GM21619 (cell line): ENCODE measurements at regions not wholly inside any gene's neighbourhood (a gene's known extent, or its start where the extent isn't known, plus 50 kb on each side); places are given as distances from the start of the nearest gene placed in this dataset.

Experiments
- ATAC-seq: cut with Tn5 transposase; IDR thresholded peaks from one replicate; pipeline ENCODE4 v1.9.1; 2021; ENCODE audit not compliant: unreplicated experiment

GRCh38 chr1:181142096-181142958 is 53.8 kb downstream of the IER5 start:
- peak; percentile 86 for ATAC-seq

GRCh38 chr1:181143102-181143859 is 54.8 kb downstream of the IER5 start:
- no peak for ATAC-seq

GRCh38 chr1:181144238-181144637 is 55.7 kb downstream of the IER5 start:
- ATAC-seq: no peak

- no peak for ATAC-seq
These were observed 60.1 kb downstream of the IER5 start for GRCh38 chr1:181148636-181149035.

GRCh38 chr1:181149326-181150125 is 61.0 kb downstream of the IER5 start:
- peak; percentile 75 for ATAC-seq

GRCh38 chr1:181150273-181150672 is 61.8 kb downstream of the IER5 start:
- no peak for ATAC-seq

GRCh38 chr1:181150842-181151241 is 62.3 kb downstream of the IER5 start:
- ATAC-seq: no peak

GRCh38 chr1:181151378-181152326 is 63.2 kb downstream of the IER5 start:
- peak; percentile 35 for ATAC-seq

- ATAC-seq: peak; percentile 57
These were observed 64.6 kb downstream of the IER5 start for GRCh38 chr1:181152892-181153633.

GRCh38 chr1:181153634-181153961 is 65.1 kb downstream of the IER5 start:
- no peak for ATAC-seq

GRCh38 chr1:181155339-181155738 is 66.8 kb downstream of the IER5 start:
- no peak for ATAC-seq

GRCh38 chr1:181159451-181160140 is 71.1 kb downstream of the IER5 start:
- no peak for ATAC-seq

- ATAC-seq: no peak
These were observed 71.8 kb downstream of the IER5 start for GRCh38 chr1:181160322-181160721.

- no peak for ATAC-seq
These were observed 72.7 kb downstream of the IER5 start for GRCh38 chr1:181160998-181161870.

GRCh38 chr1:181163662-181164061 is 75.2 kb downstream of the IER5 start:
- ATAC-seq: no peak

GRCh38 chr1:181166377-181167196 is 78.1 kb downstream of the IER5 start:
- peak; percentile 96 for ATAC-seq

GRCh38 chr1:181169281-181169865 is 80.9 kb downstream of the IER5 start:
- ATAC-seq: no peak
